Progenitor cell of endocrine pancreas (in vitro differentiated cells): ENCODE measurements at regions not wholly inside any gene's neighbourhood (a gene's known extent, or its start where the extent isn't known, plus 50 kb on each side); places are given as distances from the start of the nearest gene placed in this dataset.

Experiments used
- DNase-seq: peaks from one replicate; pipeline ENCODE4 v3.0.0; 2021; ENCODE audit warnings: low spot score; ENCODE audit not compliant: unreplicated experiment
- H3K27ac Mint-ChIP-seq: 2 replicates; pipeline ENCODE4 v1.8.0; 2021; ENCODE audit warnings: mild to moderate bottlenecking, moderate library complexity, mixed read lengths
- H3K27me3 Mint-ChIP-seq: 2 replicates; pipeline ENCODE4 v1.8.0; 2021; ENCODE audit warnings: mixed read lengths
- H3K36me3 Mint-ChIP-seq: 2 replicates; pipeline ENCODE4 v1.8.0; 2022; ENCODE audit warnings: mixed read lengths; ENCODE audit not compliant: insufficient read depth
- H3K4me1 Mint-ChIP-seq: 2 replicates; pipeline ENCODE4 v1.8.0; 2021; ENCODE audit warnings: low read depth, mixed read lengths
- H3K4me3 Mint-ChIP-seq: 2 replicates; pipeline ENCODE4 v1.8.0; 2021; ENCODE audit warnings: low read depth, mild to moderate bottlenecking, moderate library complexity, mixed read lengths
- H3K9me3 Mint-ChIP-seq: 2 replicates; pipeline ENCODE4 v1.8.0; 2021; ENCODE audit warnings: low read depth, mixed read lengths
- TF ChIP-seq, protein P1 (sequence below): fragments of 200-600 bp; sonication (generic); IDR thresholded peaks from one replicate; pipeline ENCODE4 v1.5.0; 2021; ENCODE audit warnings: antibody characterized with exemption, mild to moderate bottlenecking; ENCODE audit not compliant: unreplicated experiment

DNA sequence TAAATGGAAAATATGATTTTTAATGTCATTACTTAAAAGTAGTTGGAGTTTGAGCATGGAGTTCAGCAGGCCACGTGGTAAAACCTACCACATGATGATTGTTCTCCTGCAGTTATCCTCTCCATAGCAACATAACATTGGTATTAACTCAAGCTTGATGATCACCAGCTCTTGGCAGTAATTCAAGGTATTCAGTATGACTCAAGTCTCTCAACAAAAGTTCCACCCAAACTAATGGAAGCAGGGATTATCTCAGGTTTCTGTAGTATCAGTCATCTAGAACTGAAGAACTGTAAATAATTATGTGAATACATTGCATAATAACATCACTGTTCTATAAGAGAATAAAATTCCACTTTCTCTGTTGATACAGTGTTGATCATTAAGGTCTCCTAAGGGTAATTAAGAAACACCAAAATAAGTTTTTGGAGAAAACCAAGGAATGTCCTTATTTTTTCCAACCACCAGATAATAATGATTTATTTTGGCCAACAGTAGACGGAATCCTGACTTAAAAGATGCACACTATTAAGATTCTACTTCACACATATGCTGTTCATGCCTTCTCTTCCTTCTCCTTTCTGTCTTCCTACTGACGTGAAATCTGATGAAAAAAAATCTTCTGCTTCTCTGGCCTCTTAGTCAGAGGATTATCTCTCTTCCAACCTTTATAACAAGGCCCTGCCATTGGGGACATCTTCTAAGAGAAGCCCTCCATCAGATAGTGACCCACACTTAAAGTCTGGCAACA lies 1092.3 kb downstream of the EFNB2 start:
- TF ChIP-seq, protein P1, sequence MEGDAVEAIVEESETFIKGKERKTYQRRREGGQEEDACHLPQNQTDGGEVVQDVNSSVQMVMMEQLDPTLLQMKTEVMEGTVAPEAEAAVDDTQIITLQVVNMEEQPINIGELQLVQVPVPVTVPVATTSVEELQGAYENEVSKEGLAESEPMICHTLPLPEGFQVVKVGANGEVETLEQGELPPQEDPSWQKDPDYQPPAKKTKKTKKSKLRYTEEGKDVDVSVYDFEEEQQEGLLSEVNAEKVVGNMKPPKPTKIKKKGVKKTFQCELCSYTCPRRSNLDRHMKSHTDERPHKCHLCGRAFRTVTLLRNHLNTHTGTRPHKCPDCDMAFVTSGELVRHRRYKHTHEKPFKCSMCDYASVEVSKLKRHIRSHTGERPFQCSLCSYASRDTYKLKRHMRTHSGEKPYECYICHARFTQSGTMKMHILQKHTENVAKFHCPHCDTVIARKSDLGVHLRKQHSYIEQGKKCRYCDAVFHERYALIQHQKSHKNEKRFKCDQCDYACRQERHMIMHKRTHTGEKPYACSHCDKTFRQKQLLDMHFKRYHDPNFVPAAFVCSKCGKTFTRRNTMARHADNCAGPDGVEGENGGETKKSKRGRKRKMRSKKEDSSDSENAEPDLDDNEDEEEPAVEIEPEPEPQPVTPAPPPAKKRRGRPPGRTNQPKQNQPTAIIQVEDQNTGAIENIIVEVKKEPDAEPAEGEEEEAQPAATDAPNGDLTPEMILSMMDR = no peak
- Mint-ChIP-seq H3K9me3 (no peaks in the 10 kb centered on the region), H3K36me3 (no peaks in the 10 kb centered on the region), H3K4me1 (peaks cover 2% of the 10 kb centered on the region), H3K27ac (no peak overlapping the region), H3K4me3 (no peak overlapping the region), H3K27me3 (no peaks in the 10 kb centered on the region)
- DNase-seq = no peak

DNA sequence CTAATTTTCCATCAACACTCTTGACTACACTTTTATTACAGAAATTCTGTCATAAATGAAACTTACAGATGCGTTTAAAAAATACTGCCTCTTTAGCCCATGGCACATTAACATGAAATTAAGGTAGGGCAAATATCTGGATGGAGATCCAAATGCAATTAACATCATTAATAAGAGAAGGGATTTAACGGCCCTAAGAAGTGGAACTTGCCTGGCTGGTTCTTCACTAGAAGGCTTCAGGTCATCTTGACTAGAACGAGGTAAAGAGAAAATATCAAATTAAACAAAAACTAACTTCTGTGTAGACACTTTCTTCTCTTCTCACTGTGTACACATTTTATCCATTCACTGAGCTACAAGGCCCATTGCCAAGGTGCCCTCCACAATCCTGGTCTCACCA lies 1093.4 kb downstream of the EFNB2 start:
- Mint-ChIP-seq H3K36me3 (no peaks in the 10 kb centered on the region), H3K9me3 (no peaks in the 10 kb centered on the region), H3K4me1 (peaks cover 2% of the 10 kb centered on the region), H3K4me3 (no peak overlapping the region), H3K27ac (no peak overlapping the region), H3K27me3 (no peaks in the 10 kb centered on the region)
- TF ChIP-seq, protein P1 = no peak
- DNase-seq = no peak

GRCh38 chr13:105441051-105441750 lies 1094.3 kb downstream of the EFNB2 start:
- Mint-ChIP-seq H3K4me1 (peaks cover 4% of the 10 kb centered on the region), H3K9me3 (no peaks in the 10 kb centered on the region), H3K27ac (no peak overlapping the region), H3K36me3 (no peaks in the 10 kb centered on the region), H3K27me3 (no peaks in the 10 kb centered on the region), H3K4me3 (no peak overlapping the region)
- DNase-seq = no peak
- TF ChIP-seq, protein P1 = no peak

GRCh38 chr13:105436943-105437342 lies 1098.5 kb downstream of the EFNB2 start:
- TF ChIP-seq, protein P1 = no peak
- no peak for DNase-seq
- no peak overlapping the region for H3K27ac Mint-ChIP-seq
- no peaks in the 10 kb centered on the region for H3K27me3 Mint-ChIP-seq
- H3K4me3 Mint-ChIP-seq = no peak overlapping the region
- no peaks in the 10 kb centered on the region for H3K9me3 Mint-ChIP-seq
- H3K4me1 Mint-ChIP-seq = peaks cover 9% of the 10 kb centered on the region
- no peaks in the 10 kb centered on the region for H3K36me3 Mint-ChIP-seq

DNA sequence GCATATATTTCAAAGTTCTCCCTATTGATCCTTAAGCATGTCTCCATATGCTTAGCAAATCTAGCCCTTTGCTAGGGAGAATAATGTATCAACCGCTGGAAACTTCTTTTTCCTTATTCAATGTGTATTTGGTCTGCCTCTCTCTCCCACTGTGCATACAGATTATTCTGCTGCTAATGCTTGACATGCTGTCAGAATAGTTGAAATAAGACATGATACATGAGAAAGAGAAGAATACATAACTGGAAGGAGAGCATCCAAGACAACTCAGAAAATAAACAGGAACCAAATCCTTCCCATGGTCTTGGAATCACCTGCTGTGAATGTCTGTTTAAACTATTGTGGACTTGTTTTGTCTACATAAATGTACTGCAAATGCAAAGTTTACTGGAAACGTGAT lies 1103.0 kb downstream of the EFNB2 start:
- Mint-ChIP-seq H3K27me3 (no peaks in the 10 kb centered on the region), H3K9me3 (no peaks in the 10 kb centered on the region), H3K27ac (no peak overlapping the region), H3K4me1 (peaks cover 14% of the 10 kb centered on the region), H3K4me3 (no peak overlapping the region), H3K36me3 (no peaks in the 10 kb centered on the region)
- no peak for DNase-seq
- TF ChIP-seq, protein P1 = no peak
